ENCODE measurements at regions not wholly inside any gene's neighbourhood (a gene's known extent, or its start where the extent isn't known, plus 50 kb on each side); places are given as distances from the start of the nearest gene placed in this dataset.

- TF ChIP-seq CTCF (IDR thresholded peaks at IDR 0.05) (no peak), POLR2A (IDR thresholded peaks at IDR 0.05) (no peak)
Observed at GRCh38 chr9:95605101-95605500, 88.3 kb upstream of the PTCH1 start.

Measured in testis (tissue), 2 donors.